OCI-LY7 (cell line): ENCODE measurements at regions not wholly inside any gene's neighbourhood (a gene's known extent, or its start where the extent isn't known, plus 50 kb on each side); places are given as distances from the start of the nearest gene placed in this dataset.

Source experiments
- BruUV-seq: library from RNA; stranded (reverse); fragments of 400-500 nt; replicated peaks from 2 replicates; lab custom pipeline; 2021; lab: Mats Ljungman, UMichigan
- CTCF ChIA-PET: fragments of 300-600 bp; sonication (Branson Sonifier 250); formaldehyde crosslinking; loops from one replicate; lab custom pipeline; 2022; ENCODE audit warnings: antibody characterized with exemption; ENCODE audit not compliant: unreplicated experiment; lab: Charles Lee
- POLR2A ChIA-PET: fragments of 300-600 bp; sonication (Branson Sonifier 250); formaldehyde crosslinking; loops from one replicate; lab custom pipeline; 2022; ENCODE audit warnings: antibody characterized with exemption; lab: Charles Lee
- DNase-seq: peaks from one replicate; pipeline ENCODE4 v3.0.0-alpha.2; 2015; ENCODE audit warnings: low spot score
- H2AFZ ChIP-seq: fragments of 200-600 bp; sonication (generic), shearing (Covaris generic); 2 replicates; pipeline ENCODE4 v1.6.1; 2014; ENCODE audit warnings: mild to moderate bottlenecking, antibody characterized with exemption, low read length, moderate library complexity
- H3K27ac ChIP-seq: fragments of 200-600 bp; sonication (generic); 2 replicates; pipeline ENCODE4 v1.5.1; 2014; ENCODE audit warnings: mixed run types, low read depth, mild to moderate bottlenecking, moderate library complexity, low read length, inconsistent platforms; ENCODE audit not compliant: poor library complexity, severe bottlenecking
- H3K36me3 ChIP-seq: fragments of 200-600 bp; sonication (generic); 2 replicates; pipeline ENCODE4 v1.6.1; 2014; ENCODE audit warnings: mild to moderate bottlenecking, antibody characterized with exemption, low read length, moderate library complexity, mixed read lengths; ENCODE audit not compliant: insufficient read depth
- H3K4me1 ChIP-seq: fragments of 200-600 bp; sonication (generic); 2 replicates; pipeline ENCODE4 v1.5.1; 2014; ENCODE audit warnings: mild to moderate bottlenecking, low read length; ENCODE audit not compliant: insufficient read depth, poor library complexity, severe bottlenecking
- H3K4me2 ChIP-seq: fragments of 200-600 bp; sonication (generic); 2 replicates; pipeline ENCODE4 v1.6.1; 2014; ENCODE audit warnings: mild to moderate bottlenecking, low read length
- H3K4me3 ChIP-seq: fragments of 200-600 bp; sonication (generic); 2 replicates; pipeline ENCODE4 v1.5.1; 2014; ENCODE audit warnings: mild to moderate bottlenecking, low read depth, low read length; ENCODE audit not compliant: poor library complexity, severe bottlenecking
- H3K79me2 ChIP-seq: fragments of 200-600 bp; sonication (generic); 2 replicates; pipeline ENCODE4 v1.6.1; 2016; ENCODE audit warnings: low read depth, mild to moderate bottlenecking, low read length, moderate library complexity, mixed read lengths; ENCODE audit not compliant: insufficient read depth
- H3K9me2 ChIP-seq: fragments of 200-600 bp; sonication (generic); 2 replicates; pipeline ENCODE4 v1.6.1; 2016; ENCODE audit warnings: mild to moderate bottlenecking, low read length, mixed read lengths; ENCODE audit not compliant: insufficient read depth
- H3K9me3 ChIP-seq: fragments of 200-600 bp; sonication (generic); 2 replicates; pipeline ENCODE4 v1.6.1; 2014; ENCODE audit warnings: mild to moderate bottlenecking, mixed run types, low read length, mixed read lengths
- H4K20me1 ChIP-seq: fragments of 200-600 bp; sonication (generic); 2 replicates; pipeline ENCODE4 v1.6.1; 2014; ENCODE audit warnings: mild to moderate bottlenecking, antibody characterized with exemption, low read length, moderate library complexity, mixed read lengths; ENCODE audit not compliant: insufficient read depth
- CTCF ChIP-seq: fragments of 200-600 bp; sonication (generic); conservative IDR thresholded peaks from 2 replicates; pipeline ENCODE4 v1.5.1; 2014; ENCODE audit warnings: mild to moderate bottlenecking, antibody characterized with exemption, low read length, moderate library complexity, mixed read lengths
- EZH2phosphoT487 ChIP-seq: fragments of 200-600 bp; sonication (generic); IDR thresholded peaks from 2 replicates; pipeline ENCODE4 v1.6.1; 2018; ENCODE audit warnings: low read depth, borderline replicate concordance, mild to moderate bottlenecking, mixed run types, antibody characterized with exemption, low read length, moderate library complexity, mixed read lengths
- intact Hi-C: fragments of 100-400 bp; cut with micrococcal nuclease; formaldehyde crosslinking; loops from one replicate; pipeline ENCODE4 v1.10.0; 2022; ENCODE audit not compliant: unreplicated experiment

- no peaks in the 10 kb centered on the region for H4K20me1 ChIP-seq
- H3K9me2 ChIP-seq, result no peaks in the 10 kb centered on the region
- TF ChIP-seq EZH2phosphoT487, result no peak
- no peak for TF ChIP-seq CTCF
- ChIA-PET POLR2A (interaction anchor here (0.6 to 0.7 kb wide), 4 partner anchors 76 to 967 kb away, joined by 3 to 5 read pairs (median 4); partner anchors contain the start of gene DHRS4L2), CTCF (interaction anchor here (0.5 kb wide), 1 partner anchor 284 kb away, joined by 3 read pairs; no protein-coding TSS in a partner anchor)
- no peaks in the 10 kb centered on the region for H3K36me3 ChIP-seq
- intact Hi-C loops, result no loop called here
- H3K4me3 ChIP-seq, result no peak overlapping the region
- no peak overlapping the region for H2AFZ ChIP-seq
- H3K4me2 ChIP-seq, result no peak overlapping the region
- H3K4me1 ChIP-seq, result no peaks in the 10 kb centered on the region
- BruUV-seq, result no TSS peak
- H3K9me3 ChIP-seq, result peaks cover 20% of the 10 kb centered on the region
- no peak overlapping the region for H3K27ac ChIP-seq
- no peak for DNase-seq
- H3K79me2 ChIP-seq, result no peaks in the 10 kb centered on the region
These were observed 71.3 kb downstream of the DHRS2 start for GRCh38 chr14:23707415-23707814.

- Histone ChIP-seq H3K4me2 (no peak overlapping the region), H3K79me2 (no peaks in the 10 kb centered on the region), H3K4me3 (no peak overlapping the region), H3K9me2 (no peaks in the 10 kb centered on the region), H3K27ac (no peak overlapping the region), H4K20me1 (no peaks in the 10 kb centered on the region), H3K4me1 (no peaks in the 10 kb centered on the region), H3K36me3 (no peaks in the 10 kb centered on the region), H3K9me3 (peaks cover 17% of the 10 kb centered on the region), H2AFZ (no peak overlapping the region)
- ChIA-PET POLR2A (interaction anchor here (0.6 kb wide), 1 partner anchor 74 kb away, joined by 3 read pairs; no protein-coding TSS in a partner anchor), CTCF (no interaction called here)
- intact Hi-C loops, result no loop called here
- TF ChIP-seq EZH2phosphoT487 (no peak), CTCF (no peak)
- DNase-seq, result no peak
- BruUV-seq, result no TSS peak
These were observed 72.2 kb downstream of the DHRS2 start for GRCh38 chr14:23708343-23708742.

- H3K36me3 ChIP-seq, result no peaks in the 10 kb centered on the region
- H4K20me1 ChIP-seq, result no peaks in the 10 kb centered on the region
- ChIA-PET CTCF (no interaction called here), POLR2A (no interaction called here)
- intact Hi-C loops, result no loop called here
- no peak overlapping the region for H3K27ac ChIP-seq
- no peak overlapping the region for H3K4me3 ChIP-seq
- H3K79me2 ChIP-seq, result no peaks in the 10 kb centered on the region
- no peak for DNase-seq
- TF ChIP-seq EZH2phosphoT487, result no peak
- no peak for TF ChIP-seq CTCF
- H3K4me1 ChIP-seq, result no peaks in the 10 kb centered on the region
- peaks cover 7% of the 10 kb centered on the region; the same call in 1 of the 2 replicates for H3K9me3 ChIP-seq
- H2AFZ ChIP-seq, result no peak overlapping the region
- H3K4me2 ChIP-seq, result no peak overlapping the region
- no peaks in the 10 kb centered on the region for H3K9me2 ChIP-seq
- no TSS peak for BruUV-seq
These were observed 73.8 kb downstream of the DHRS2 start for GRCh38 chr14:23709923-23710322.
